ENCODE measurements at regions not wholly inside any gene's neighbourhood (a gene's known extent, or its start where the extent isn't known, plus 50 kb on each side); places are given as distances from the start of the nearest gene placed in this dataset.

GRCh38 chr1:214882616-214883015 lies 199.9 kb upstream of the KCNK2 start (continued):
- TF ChIP-seq ZNF512 (CRISPR knock-in tag; IDR thresholded peaks at IDR 0.05; ENCODE audit: borderline replicate concordance) (no peak), PRRX2 (CRISPR knock-in tag; IDR thresholded peaks at IDR 0.05) (no peak), ETV6 (CRISPR knock-in tag; IDR thresholded peaks at IDR 0.05) (no peak), CDX4 (CRISPR knock-in tag; IDR thresholded peaks at IDR 0.05; ENCODE audit: borderline replicate concordance) (no peak), MXD4 (CRISPR knock-in tag; IDR thresholded peaks at IDR 0.05; ENCODE audit: borderline replicate concordance) (no peak), FOXP1 (CRISPR knock-in tag; IDR thresholded peaks at IDR 0.05; ENCODE audit: borderline replicate concordance) (no peak), ZNF232 (CRISPR knock-in tag; IDR thresholded peaks at IDR 0.05) (no peak), ZNF317 (CRISPR knock-in tag; IDR thresholded peaks at IDR 0.05; ENCODE audit: borderline replicate concordance, low read depth) (no peak), CBFB (CRISPR knock-in tag; IDR thresholded peaks at IDR 0.05; ENCODE audit: low read depth) (no peak), IRF1 (CRISPR knock-in tag; IDR thresholded peaks at IDR 0.05) (no peak), NFE2L1 (CRISPR knock-in tag; IDR thresholded peaks at IDR 0.05) (no peak)
- TF ChIP-seq, protein P1, sequence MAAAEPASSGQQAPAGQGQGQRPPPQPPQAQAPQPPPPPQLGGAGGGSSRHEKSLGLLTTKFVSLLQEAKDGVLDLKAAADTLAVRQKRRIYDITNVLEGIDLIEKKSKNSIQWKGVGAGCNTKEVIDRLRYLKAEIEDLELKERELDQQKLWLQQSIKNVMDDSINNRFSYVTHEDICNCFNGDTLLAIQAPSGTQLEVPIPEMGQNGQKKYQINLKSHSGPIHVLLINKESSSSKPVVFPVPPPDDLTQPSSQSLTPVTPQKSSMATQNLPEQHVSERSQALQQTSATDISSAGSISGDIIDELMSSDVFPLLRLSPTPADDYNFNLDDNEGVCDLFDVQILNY (CRISPR knock-in tag; IDR thresholded peaks at IDR 0.05): no peak
- TF ChIP-seq, protein P2, sequence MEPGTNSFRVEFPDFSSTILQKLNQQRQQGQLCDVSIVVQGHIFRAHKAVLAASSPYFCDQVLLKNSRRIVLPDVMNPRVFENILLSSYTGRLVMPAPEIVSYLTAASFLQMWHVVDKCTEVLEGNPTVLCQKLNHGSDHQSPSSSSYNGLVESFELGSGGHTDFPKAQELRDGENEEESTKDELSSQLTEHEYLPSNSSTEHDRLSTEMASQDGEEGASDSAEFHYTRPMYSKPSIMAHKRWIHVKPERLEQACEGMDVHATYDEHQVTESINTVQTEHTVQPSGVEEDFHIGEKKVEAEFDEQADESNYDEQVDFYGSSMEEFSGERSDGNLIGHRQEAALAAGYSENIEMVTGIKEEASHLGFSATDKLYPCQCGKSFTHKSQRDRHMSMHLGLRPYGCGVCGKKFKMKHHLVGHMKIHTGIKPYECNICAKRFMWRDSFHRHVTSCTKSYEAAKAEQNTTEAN (CRISPR knock-in tag; IDR thresholded peaks at IDR 0.05): no peak

DNA sequence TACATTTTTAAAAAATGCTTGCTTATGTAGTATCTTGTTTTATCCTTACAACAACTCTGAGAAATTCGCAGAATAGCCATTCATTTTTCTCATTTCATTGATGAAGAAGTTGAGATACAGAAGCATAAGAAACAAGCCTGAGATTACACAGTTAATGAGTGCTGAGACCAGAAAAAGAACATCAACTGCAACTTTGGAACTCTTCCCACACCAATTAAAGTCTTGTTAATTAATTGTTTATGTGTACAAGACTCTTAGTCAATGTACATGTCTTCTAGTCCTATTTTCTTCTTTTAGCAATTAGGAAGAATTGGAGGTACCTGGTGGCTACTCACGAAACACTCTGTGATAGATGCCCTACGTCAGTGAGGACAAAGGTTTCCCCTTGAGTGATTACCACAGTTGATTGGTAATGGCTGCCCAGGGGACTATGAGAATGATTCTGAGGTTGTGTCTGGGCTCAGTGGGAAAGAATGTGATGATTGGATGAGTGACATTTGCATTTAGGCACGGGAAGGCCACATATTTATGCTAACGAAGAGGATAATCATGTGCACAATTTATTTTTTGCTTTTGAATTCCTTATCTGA lies 187.4 kb upstream of the KCNK2 start:
- Mint-ChIP-seq H3K4me3 (no peak overlapping the region), H3K36me3 (no peaks in the 10 kb centered on the region), H3K9me3 (peaks cover 9% of the 10 kb centered on the region), H3K27ac (no peak overlapping the region; the same call in 1 of the 2 replicates), H3K4me1 (peaks cover 7% of the 10 kb centered on the region; the same call in 1 of the 2 replicates), H3K27me3 (ENCODE audit: low read depth) (no peaks in the 10 kb centered on the region)
- no peak for ATAC-seq
- POLR2A ChIA-PET: no interaction called here
- no peak for DNase-seq (ENCODE audit: low spot score)
- TF ChIP-seq ZNF423 (CRISPR knock-in tag; IDR thresholded peaks at IDR 0.05) (no peak), EMX1 (CRISPR knock-in tag; IDR thresholded peaks at IDR 0.05) (no peak)
- CTCF ChIA-PET: no interaction called here

GRCh38 chr1:214896921-214897320 lies 185.6 kb upstream of the KCNK2 start:
- TF ChIP-seq, protein P1 (CRISPR knock-in tag; IDR thresholded peaks at IDR 0.05): no peak
- no peak for TF ChIP-seq ZNF416 (CRISPR knock-in tag; IDR thresholded peaks at IDR 0.05)
- ATAC-seq (no peak), DNase-seq (ENCODE audit: low spot score) (no peak)
- ChIA-PET CTCF (no interaction called here), POLR2A (no interaction called here)
- Mint-ChIP-seq H3K9me3 (peaks cover 9% of the 10 kb centered on the region), H3K36me3 (no peaks in the 10 kb centered on the region), H3K27ac (no peak overlapping the region), H3K27me3 (ENCODE audit: low read depth) (no peaks in the 10 kb centered on the region), H3K4me3 (no peak overlapping the region), H3K4me1 (peaks cover 7% of the 10 kb centered on the region; the same call in 1 of the 2 replicates)

Measured in WTC11 (cell line).